H9 (cell line): ENCODE measurements at regions not wholly inside any gene's neighbourhood (a gene's known extent, or its start where the extent isn't known, plus 50 kb on each side); places are given as distances from the start of the nearest gene placed in this dataset.

ENCODE experiments used
- DNase-seq: peaks from one replicate; pipeline ENCODE4 v3.0.0-alpha.2; 2017
- H2AFZ ChIP-seq: one replicate; pipeline ENCODE4 v1.6.1; 2013; ENCODE audit warnings: mild to moderate bottlenecking, low read length, control low read depth, moderate library complexity
- H2AK5ac ChIP-seq: 2 replicates; pipeline ENCODE4 v1.6.1; 2013; ENCODE audit warnings: low read length, control low read depth, mixed read lengths; ENCODE audit not compliant: insufficient read length
- H2BK120ac ChIP-seq: one replicate; pipeline ENCODE4 v1.6.1; 2013; ENCODE audit warnings: low read depth, mild to moderate bottlenecking, low read length, control low read depth, inconsistent platforms; ENCODE audit not compliant: poor library complexity, severe bottlenecking
- H2BK12ac ChIP-seq: 2 replicates; pipeline ENCODE4 v1.6.1; 2013; ENCODE audit warnings: low read length, control low read depth, mixed read lengths, low read depth; ENCODE audit not compliant: insufficient read length
- H2BK15ac ChIP-seq: 2 replicates; pipeline ENCODE4 v1.6.1; 2013; ENCODE audit warnings: low read depth, low read length, control low read depth
- H2BK20ac ChIP-seq: one replicate; pipeline ENCODE4 v1.6.1; 2013; ENCODE audit warnings: low read depth, mild to moderate bottlenecking, low read length, control low read depth, inconsistent platforms; ENCODE audit not compliant: poor library complexity, severe bottlenecking
- H2BK5ac ChIP-seq: 2 replicates; pipeline ENCODE4 v1.6.1; 2013; ENCODE audit warnings: low read length, control low read depth, mixed read lengths; ENCODE audit not compliant: insufficient read length
- H3K14ac ChIP-seq: 2 replicates; pipeline ENCODE4 v1.6.1; 2013; ENCODE audit warnings: low read length, control low read depth; ENCODE audit not compliant: insufficient read depth
- H3K18ac ChIP-seq: 2 replicates; pipeline ENCODE4 v1.6.1; 2013; ENCODE audit warnings: low read depth, mild to moderate bottlenecking, mixed read lengths, low read length, control low read depth; ENCODE audit not compliant: insufficient read length
- H3K23ac ChIP-seq: 2 replicates; pipeline ENCODE4 v1.6.1; 2013; ENCODE audit warnings: low read length, control low read depth, mixed read lengths, low read depth; ENCODE audit not compliant: insufficient read length
- H3K23me2 ChIP-seq: 2 replicates; pipeline ENCODE4 v1.6.1; 2013; ENCODE audit warnings: low read depth, mild to moderate bottlenecking, mixed read lengths, low read length, control low read depth; ENCODE audit not compliant: insufficient read length, poor library complexity, severe bottlenecking
- H3K27ac ChIP-seq: 2 replicates; pipeline ENCODE4 v1.5.1; 2013; ENCODE audit warnings: low read length, control low read depth, mixed read lengths, low read depth; ENCODE audit not compliant: insufficient read length
- H3K27me3 ChIP-seq: 2 replicates; pipeline ENCODE4 v1.6.1; 2013; ENCODE audit warnings: low read length, control low read depth, inconsistent platforms; ENCODE audit not compliant: insufficient read depth
- H3K4ac ChIP-seq: 2 replicates; pipeline ENCODE4 v1.6.1; 2013; ENCODE audit warnings: low read depth, mild to moderate bottlenecking, control low read depth, inconsistent platforms, low read length, moderate library complexity
- H3K4me1 ChIP-seq: 2 replicates; pipeline ENCODE4 v1.6.1; 2013; ENCODE audit warnings: low read length, control low read depth, inconsistent platforms; ENCODE audit not compliant: insufficient read depth
- H3K4me2 ChIP-seq: 2 replicates; pipeline ENCODE4 v1.6.1; 2013; ENCODE audit warnings: low read length, control low read depth, mixed read lengths; ENCODE audit not compliant: insufficient read length, insufficient read depth
- H3K56ac ChIP-seq: 2 replicates; pipeline ENCODE4 v1.6.1; 2013; ENCODE audit warnings: low read depth, mild to moderate bottlenecking, mixed read lengths, low read length, control low read depth; ENCODE audit not compliant: insufficient read length
- H3K79me1 ChIP-seq: 2 replicates; pipeline ENCODE4 v1.6.1; 2013; ENCODE audit warnings: low read depth, mild to moderate bottlenecking, moderate library complexity, low read length, control low read depth, inconsistent platforms; ENCODE audit not compliant: insufficient read depth, poor library complexity, severe bottlenecking
- H3K79me2 ChIP-seq: 2 replicates; pipeline ENCODE4 v1.6.1; 2013; ENCODE audit warnings: low read length, control low read depth, inconsistent platforms; ENCODE audit not compliant: insufficient read depth
- H3K9ac ChIP-seq: 2 replicates; pipeline ENCODE4 v1.6.1; 2013; ENCODE audit warnings: low read length, control low read depth, mixed read lengths; ENCODE audit not compliant: insufficient read length; ENCODE audit errors: extremely low read depth
- H3K9me3 ChIP-seq: one replicate; pipeline ENCODE4 v1.6.1; 2013; ENCODE audit warnings: low read depth, low read length, inconsistent platforms; ENCODE audit not compliant: control insufficient read depth
- H3T11ph ChIP-seq: one replicate; pipeline ENCODE4 v1.6.1; 2013; ENCODE audit warnings: mild to moderate bottlenecking, low read length, control low read depth, inconsistent platforms
- H4K20me1 ChIP-seq: one replicate; pipeline ENCODE4 v1.6.1; 2013; ENCODE audit not compliant: control insufficient read depth, insufficient read length, insufficient read depth
- H4K5ac ChIP-seq: 2 replicates; pipeline ENCODE4 v1.6.1; 2013; ENCODE audit warnings: low read depth, mild to moderate bottlenecking, mixed read lengths, low read length, control low read depth; ENCODE audit not compliant: insufficient read length
- H4K8ac ChIP-seq: replicated peaks from 2 replicates; pipeline ENCODE4 v1.6.1; 2013; ENCODE audit warnings: low read length, control low read depth, mixed read lengths, low read depth; ENCODE audit not compliant: insufficient read length
- H4K91ac ChIP-seq: 2 replicates; pipeline ENCODE4 v1.6.1; 2013; ENCODE audit warnings: low read depth, mild to moderate bottlenecking, moderate library complexity, mixed read lengths, low read length, control low read depth; ENCODE audit not compliant: insufficient read length
- H3K27ac Mint-ChIP-seq, 3 experiments: 2 replicates in 2 of 3; 3 replicates in 1 of 3; pipeline ENCODE4 v1.8.0; 2020 to 2021; ENCODE audit warnings: mixed read lengths in 3 of 3, mild to moderate bottlenecking in 1 of 3, moderate library complexity in 1 of 3
- H3K27me3 Mint-ChIP-seq: 2 replicates; pipeline ENCODE4 v1.8.0; 2021; ENCODE audit warnings: low read depth, mild to moderate bottlenecking, moderate library complexity, mixed read lengths
- H3K36me3 Mint-ChIP-seq, 3 experiments: 2 replicates in 2 of 3; 3 replicates in 1 of 3; pipeline ENCODE4 v1.8.0; 2020 to 2021; ENCODE audit warnings: low read depth in 3 of 3, mixed read lengths in 3 of 3; ENCODE audit not compliant: insufficient read depth in 1 of 3
- H3K4me1 Mint-ChIP-seq, 2 experiments: 2 replicates each; pipeline ENCODE4 v1.8.0; 2020; ENCODE audit warnings: mixed read lengths in 2 of 2
- H3K4me3 Mint-ChIP-seq, 2 experiments: 2 replicates in 1 of 2; 3 replicates in 1 of 2; pipeline ENCODE4 v1.8.0; 2020 to 2021; ENCODE audit warnings: mild to moderate bottlenecking in 2 of 2, mixed read lengths in 2 of 2, moderate library complexity in 1 of 2
- H3K9me3 Mint-ChIP-seq, 2 experiments: 2 replicates in 1 of 2; 3 replicates in 1 of 2; pipeline ENCODE4 v1.8.0; 2020; ENCODE audit warnings: mild to moderate bottlenecking in 2 of 2, mixed read lengths in 2 of 2, moderate library complexity in 1 of 2
- WGBS: extraction: QIAGEN DNeasy Blood & Tissue Kit; methylation state at CpG from one replicate; pipeline ENCODE4 v1.1.7; 2013; ENCODE audit warnings: missing lambda C conversion rate, low lambda C conversion rate, mixed read lengths; ENCODE audit not compliant: insufficient read length; ENCODE audit errors: extremely low coverage; 5-methylcytosine and 5-hydroxymethylcytosine counted together
- TF ChIP-seq, protein P1 (sequence below): fragments of 200-600 bp; sonication (generic); conservative IDR thresholded peaks from 3 replicates; pipeline ENCODE4 v1.8.0; 2021; ENCODE audit warnings: antibody characterized with exemption, mild to moderate bottlenecking

DNA sequence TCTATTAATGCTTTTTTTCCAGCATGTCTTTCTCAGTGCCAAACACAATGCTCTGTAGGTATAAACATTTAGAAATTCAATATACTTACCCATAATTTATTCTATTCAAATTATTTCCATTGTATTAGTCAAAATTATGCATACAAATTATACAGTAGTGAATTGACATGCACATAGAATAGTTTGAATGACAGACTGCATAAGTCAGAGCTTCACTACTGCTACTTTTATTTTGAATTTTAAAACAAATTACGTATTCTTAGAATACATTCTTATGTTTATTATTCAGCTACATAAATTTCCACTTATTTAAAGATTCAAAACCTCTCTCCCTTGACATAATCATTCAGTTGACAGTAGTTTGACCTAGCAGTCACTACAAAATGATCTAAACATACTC, 808.0 kb upstream of the CCDC179 start:
- Histone ChIP-seq H3K27me3 (no peaks in the 10 kb centered on the region), H2BK120ac (no peak overlapping the region), H3K79me1 (no peaks in the 10 kb centered on the region), H3K79me2 (no peaks in the 10 kb centered on the region), H4K8ac (no peak overlapping the region), H3K9me3 (no peaks in the 10 kb centered on the region), H2AFZ (no peak overlapping the region), H3K14ac (no peak overlapping the region), H3K56ac (no peak overlapping the region), H2AK5ac (no peak overlapping the region), H3K27ac (no peak overlapping the region), H3K18ac (no peak overlapping the region), H3K9ac (no peak overlapping the region), H3K4me1 (no peaks in the 10 kb centered on the region), H2BK12ac (no peak overlapping the region), H3K23me2 (no peaks in the 10 kb centered on the region), H4K20me1 (no peaks in the 10 kb centered on the region), H3T11ph (no peak overlapping the region), H4K5ac (no peak overlapping the region), H2BK5ac (no peak overlapping the region), H4K91ac (no peak overlapping the region), H3K4ac (no peak overlapping the region), H2BK20ac (no peak overlapping the region), H3K4me2 (no peak overlapping the region), H2BK15ac (no peak overlapping the region), H3K23ac (no peak overlapping the region)
- no peak for DNase-seq
- no CpG with 5 or more reads among the region's 1 CpG for WGBS
- no peak overlapping the region for H3K4me3 Mint-ChIP-seq
- H3K27me3 Mint-ChIP-seq: no peaks in the 10 kb centered on the region
- H3K36me3 Mint-ChIP-seq: peaks cover 0 to 3% (median 1%) of the 10 kb centered on the region in 3 experiments; a peak in 3 of 7 replicates
- H3K9me3 Mint-ChIP-seq: peaks cover 2 to 9% of the 10 kb centered on the region in 2 experiments; a peak in 4 of 5 replicates
- no peaks in the 10 kb centered on the region for H3K4me1 Mint-ChIP-seq
- TF ChIP-seq, protein P1, sequence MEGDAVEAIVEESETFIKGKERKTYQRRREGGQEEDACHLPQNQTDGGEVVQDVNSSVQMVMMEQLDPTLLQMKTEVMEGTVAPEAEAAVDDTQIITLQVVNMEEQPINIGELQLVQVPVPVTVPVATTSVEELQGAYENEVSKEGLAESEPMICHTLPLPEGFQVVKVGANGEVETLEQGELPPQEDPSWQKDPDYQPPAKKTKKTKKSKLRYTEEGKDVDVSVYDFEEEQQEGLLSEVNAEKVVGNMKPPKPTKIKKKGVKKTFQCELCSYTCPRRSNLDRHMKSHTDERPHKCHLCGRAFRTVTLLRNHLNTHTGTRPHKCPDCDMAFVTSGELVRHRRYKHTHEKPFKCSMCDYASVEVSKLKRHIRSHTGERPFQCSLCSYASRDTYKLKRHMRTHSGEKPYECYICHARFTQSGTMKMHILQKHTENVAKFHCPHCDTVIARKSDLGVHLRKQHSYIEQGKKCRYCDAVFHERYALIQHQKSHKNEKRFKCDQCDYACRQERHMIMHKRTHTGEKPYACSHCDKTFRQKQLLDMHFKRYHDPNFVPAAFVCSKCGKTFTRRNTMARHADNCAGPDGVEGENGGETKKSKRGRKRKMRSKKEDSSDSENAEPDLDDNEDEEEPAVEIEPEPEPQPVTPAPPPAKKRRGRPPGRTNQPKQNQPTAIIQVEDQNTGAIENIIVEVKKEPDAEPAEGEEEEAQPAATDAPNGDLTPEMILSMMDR: no peak
- no peak overlapping the region for H3K27ac Mint-ChIP-seq
